Urinary bladder (tissue), 3 donors: ENCODE measurements at regions not wholly inside any gene's neighbourhood (a gene's known extent, or its start where the extent isn't known, plus 50 kb on each side); places are given as distances from the start of the nearest gene placed in this dataset.

Source experiments
- DNase-seq: peaks from one replicate; pipeline ENCODE4 v3.0.0-alpha.2; 2015; ENCODE audit errors: extremely low spot score
- H3K27ac ChIP-seq: one replicate; pipeline ENCODE4 v1.5.1; 2013; ENCODE audit warnings: low read depth, mild to moderate bottlenecking, moderate library complexity
- H3K36me3 ChIP-seq: one replicate; pipeline ENCODE4 v1.6.1; 2013; ENCODE audit warnings: mild to moderate bottlenecking, moderate library complexity; ENCODE audit not compliant: insufficient read depth
- H3K4me1 ChIP-seq: one replicate; pipeline ENCODE4 v1.6.1; 2013; ENCODE audit warnings: mild to moderate bottlenecking, moderate library complexity; ENCODE audit not compliant: insufficient read depth
- H3K4me3 ChIP-seq: one replicate; pipeline ENCODE4 v1.5.1; 2013; ENCODE audit warnings: low read depth, low read length
- WGBS: extraction: QIAGEN DNeasy Blood & Tissue Kit; methylation state at CpG from one replicate; pipeline ENCODE4 v1.1.7; 2013; 5-methylcytosine and 5-hydroxymethylcytosine counted together
- donor health status: healthy with polysubstance abuse.
- donor health status: healthy.

DNA sequence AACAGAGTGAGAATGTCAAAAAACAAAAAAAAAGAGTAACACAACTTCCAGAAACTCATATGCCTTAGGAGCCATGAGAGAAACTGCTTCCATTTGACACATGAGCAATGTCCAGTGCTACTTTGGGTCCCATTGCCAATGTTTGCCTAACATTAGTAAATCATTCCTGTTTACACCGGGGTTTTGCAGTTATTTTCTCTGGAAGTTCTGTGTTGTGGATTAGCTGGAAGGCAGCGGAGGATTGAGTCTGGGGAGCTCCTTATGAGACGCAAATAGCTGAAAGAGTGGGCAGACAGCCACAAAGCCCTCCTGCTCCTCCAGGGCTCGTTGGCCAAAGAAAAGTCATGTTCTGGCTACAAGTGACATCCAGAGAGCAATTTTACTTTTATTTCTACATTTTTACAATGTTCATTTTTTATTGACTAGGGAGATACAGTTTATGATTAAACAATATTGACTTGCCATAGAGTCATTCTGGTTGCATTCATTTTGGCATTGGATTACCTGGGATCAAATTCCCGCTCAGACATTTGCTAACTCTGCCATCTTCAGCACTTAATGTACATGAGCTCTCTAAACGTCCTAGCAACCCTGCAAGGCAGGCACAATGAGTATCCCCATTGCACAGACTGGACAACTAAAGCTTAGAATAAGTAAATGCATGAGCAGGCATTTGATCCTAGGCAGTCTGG, 66.4 kb upstream of the GALNT2 start:
- Histone ChIP-seq H3K4me1 (no peaks in the 10 kb centered on the region), H3K36me3 (no peaks in the 10 kb centered on the region), H3K4me3 (no peak overlapping the region), H3K27ac (no peak overlapping the region)
- WGBS = 54% methylated on average over 6 of the region's 6 CpGs
- no peak for DNase-seq

DNA sequence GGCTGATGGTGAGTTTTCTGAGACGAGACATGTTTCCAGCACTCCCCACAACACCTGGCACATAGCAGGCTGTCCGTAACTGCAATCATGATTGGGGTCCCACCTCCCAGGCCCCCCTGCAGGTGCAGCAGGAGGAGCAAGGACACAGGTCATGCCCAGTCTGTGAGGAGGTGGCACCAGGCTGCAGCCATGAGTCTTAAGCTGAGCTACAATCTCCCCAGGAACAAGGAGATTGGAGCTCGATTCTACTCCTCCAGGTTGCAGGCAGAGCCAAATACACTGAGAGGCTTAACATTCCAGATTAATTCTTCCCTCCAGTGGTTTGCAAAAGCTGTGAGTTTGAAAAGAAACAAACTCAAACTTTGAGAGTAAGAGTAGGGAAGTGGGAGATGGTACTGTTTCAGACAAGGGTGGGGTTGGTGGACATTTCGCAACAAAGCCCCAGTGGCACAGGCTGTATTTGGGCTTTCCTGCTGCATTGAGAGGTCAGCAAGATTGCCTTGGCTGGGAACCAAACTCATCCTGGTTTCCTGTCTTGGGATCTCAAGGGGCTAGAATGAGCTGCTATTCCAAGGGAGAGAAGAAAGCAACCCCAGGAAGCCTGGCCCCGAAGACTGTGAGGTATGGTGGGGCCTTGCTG, 64.8 kb upstream of the GALNT2 start:
- no peak overlapping the region for H3K27ac ChIP-seq

DNA sequence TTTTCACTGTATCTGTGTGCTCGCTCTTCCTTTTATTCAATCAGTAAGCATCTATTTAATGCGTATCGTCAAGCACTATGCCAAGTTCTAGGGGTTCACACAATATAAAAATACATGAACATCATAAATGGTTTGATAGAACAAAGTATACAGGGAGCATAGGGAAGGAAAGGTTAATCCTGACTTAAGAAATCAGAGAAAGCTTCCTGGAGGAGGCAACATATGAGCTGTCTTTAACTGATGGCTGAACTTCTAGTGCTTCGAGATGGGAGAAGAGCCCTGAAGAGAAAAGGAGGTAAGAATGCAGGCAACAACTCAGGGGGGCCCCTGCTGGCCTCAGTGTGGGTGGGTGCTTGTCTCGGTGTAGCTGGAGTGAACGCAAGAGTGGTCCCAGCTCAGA, 63.6 kb upstream of the GALNT2 start:
- Histone ChIP-seq H3K36me3 (no peaks in the 10 kb centered on the region), H3K4me3 (no peak overlapping the region), H3K27ac (no peak overlapping the region), H3K4me1 (no peaks in the 10 kb centered on the region)
- WGBS = 92% methylated on average over 6 of the region's 6 CpGs
- DNase-seq = no peak

More for the DNA sequence above, 64.8 kb upstream of the GALNT2 start:
- H3K4me3 ChIP-seq = no peak overlapping the region
- H3K36me3 ChIP-seq = no peaks in the 10 kb centered on the region
- no peaks in the 10 kb centered on the region for H3K4me1 ChIP-seq
- DNase-seq = no peak
- 69% methylated on average over 5 of the region's 5 CpGs for WGBS

DNA sequence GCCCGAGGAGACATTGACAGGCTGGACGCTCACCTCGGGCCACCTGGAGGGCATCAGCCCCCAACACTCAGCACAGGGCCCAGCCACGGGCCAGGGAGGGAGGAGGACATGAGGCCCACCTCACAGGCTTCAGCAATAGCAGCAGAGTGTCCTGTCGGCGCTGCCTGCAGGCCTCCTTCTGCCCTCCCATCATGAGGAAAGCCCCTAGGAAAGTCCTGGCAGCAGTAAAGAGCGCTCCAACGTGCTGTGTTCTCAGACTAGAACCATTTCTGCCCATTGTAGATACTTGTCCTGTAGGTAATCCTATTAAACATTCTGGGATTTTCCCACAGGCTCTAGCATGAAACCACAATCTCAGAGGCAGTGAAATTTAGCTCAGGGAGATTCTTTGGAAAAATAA, 62.0 kb upstream of the GALNT2 start:
- H3K36me3 ChIP-seq = no peaks in the 10 kb centered on the region
- WGBS = 65% methylated on average over 8 of the region's 8 CpGs

DNA sequence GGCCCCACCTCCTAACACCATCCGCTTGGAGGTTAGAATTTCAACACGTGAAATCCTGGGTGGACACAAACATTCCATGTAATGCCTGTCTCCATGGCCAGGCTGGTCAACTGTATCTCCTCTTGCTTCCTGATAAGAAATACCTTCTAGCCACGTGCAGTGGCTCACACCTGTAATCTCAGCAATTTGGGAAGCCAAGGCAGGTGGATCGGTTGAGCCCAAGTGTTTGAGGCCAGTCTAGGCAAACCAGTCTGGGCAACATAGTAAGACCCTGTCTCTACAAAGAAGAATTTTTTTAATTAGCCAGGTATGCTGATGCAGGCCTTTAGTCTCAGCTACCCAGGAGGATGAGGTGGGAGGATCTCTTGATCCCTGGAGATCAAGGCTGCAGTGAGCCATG, 58.3 kb upstream of the GALNT2 start:
- Histone ChIP-seq H3K4me1 (no peaks in the 10 kb centered on the region), H3K4me3 (no peak overlapping the region), H3K36me3 (no peaks in the 10 kb centered on the region), H3K27ac (no peak overlapping the region)
- 83% methylated on average over 4 of the region's 4 CpGs for WGBS
- no peak for DNase-seq

More for the DNA sequence above, 62.0 kb upstream of the GALNT2 start:
- Histone ChIP-seq H3K4me1 (no peaks in the 10 kb centered on the region), H3K4me3 (no peak overlapping the region), H3K27ac (no peak overlapping the region)
- DNase-seq = no peak

DNA sequence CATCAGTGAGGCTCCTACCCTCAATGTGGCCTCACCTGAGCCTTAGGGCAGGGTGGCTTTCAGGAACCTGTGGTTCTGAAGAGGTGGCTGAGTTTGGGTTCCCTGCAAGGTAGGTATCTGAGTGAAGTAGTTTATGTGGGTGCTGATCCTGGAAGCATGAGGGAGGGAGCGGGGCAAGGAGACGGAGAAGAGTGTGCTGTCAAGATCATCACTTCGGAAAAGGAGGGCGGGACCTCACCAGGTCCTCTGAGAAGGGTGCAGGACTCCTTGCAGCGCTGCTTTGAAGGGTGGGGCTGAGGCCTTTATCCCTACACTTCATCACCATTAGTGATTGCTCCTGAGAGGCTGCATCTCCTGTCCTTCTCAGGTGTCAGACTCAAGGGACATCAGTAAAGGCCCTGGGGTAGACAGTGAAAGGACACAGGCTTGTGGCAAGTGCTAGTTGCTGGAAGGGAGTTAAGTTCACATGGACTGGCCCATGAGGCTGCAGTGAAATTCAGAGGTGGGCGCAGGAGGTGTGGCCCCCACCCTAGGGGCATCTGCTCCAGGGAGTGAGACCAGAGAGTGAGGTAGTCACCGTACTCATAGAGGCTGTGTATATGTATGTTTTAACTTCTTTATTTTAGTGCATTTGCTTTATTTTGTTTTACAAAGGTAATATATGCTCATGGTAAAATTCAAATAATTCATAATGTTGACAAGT, 57.3 kb upstream of the GALNT2 start:
- no peaks in the 10 kb centered on the region for H3K4me1 ChIP-seq
- 87% methylated on average over 7 of the region's 7 CpGs for WGBS
- H3K36me3 ChIP-seq = no peaks in the 10 kb centered on the region
- no peak for DNase-seq
- no peak overlapping the region for H3K27ac ChIP-seq
- H3K4me3 ChIP-seq = no peak overlapping the region

DNA sequence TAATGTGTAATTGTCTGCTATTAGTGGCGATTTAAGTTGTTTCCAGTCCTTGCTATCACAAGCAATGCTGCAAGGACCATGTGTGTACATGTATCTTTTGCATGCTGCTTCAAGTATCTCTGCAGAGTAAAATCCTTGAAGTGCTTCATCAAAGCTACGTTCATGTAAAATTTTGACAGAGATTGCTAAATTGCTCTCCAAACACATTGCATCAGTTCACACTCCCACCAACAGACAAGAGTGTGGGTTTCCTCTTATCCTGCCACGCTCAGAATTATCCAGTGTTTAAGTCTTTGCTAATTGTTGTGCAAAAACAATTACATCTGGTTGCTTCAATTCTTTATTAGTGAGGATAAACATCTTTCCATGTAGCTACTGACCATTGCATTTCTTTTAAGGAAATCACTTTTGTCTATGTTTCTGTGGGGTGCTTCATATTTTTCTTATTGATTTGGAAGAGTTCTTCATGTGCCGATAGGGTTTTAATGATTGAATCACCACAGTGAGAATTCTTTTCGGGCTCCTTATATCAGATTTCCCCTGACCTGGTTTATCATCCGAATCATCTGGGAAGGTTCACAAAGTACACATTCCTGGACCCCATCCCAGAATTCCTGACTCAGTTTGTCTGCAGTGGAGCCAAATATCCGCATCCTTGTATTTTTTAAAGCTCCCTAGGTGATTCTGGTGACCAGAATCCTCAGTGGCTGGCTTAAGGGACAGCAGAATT, 56.3 kb upstream of the GALNT2 start:
- WGBS = 73% methylated on average over 7 of the region's 7 CpGs
- Histone ChIP-seq H3K36me3 (no peaks in the 10 kb centered on the region), H3K4me1 (no peaks in the 10 kb centered on the region), H3K27ac (no peak overlapping the region), H3K4me3 (no peak overlapping the region)
- no peak for DNase-seq

DNA sequence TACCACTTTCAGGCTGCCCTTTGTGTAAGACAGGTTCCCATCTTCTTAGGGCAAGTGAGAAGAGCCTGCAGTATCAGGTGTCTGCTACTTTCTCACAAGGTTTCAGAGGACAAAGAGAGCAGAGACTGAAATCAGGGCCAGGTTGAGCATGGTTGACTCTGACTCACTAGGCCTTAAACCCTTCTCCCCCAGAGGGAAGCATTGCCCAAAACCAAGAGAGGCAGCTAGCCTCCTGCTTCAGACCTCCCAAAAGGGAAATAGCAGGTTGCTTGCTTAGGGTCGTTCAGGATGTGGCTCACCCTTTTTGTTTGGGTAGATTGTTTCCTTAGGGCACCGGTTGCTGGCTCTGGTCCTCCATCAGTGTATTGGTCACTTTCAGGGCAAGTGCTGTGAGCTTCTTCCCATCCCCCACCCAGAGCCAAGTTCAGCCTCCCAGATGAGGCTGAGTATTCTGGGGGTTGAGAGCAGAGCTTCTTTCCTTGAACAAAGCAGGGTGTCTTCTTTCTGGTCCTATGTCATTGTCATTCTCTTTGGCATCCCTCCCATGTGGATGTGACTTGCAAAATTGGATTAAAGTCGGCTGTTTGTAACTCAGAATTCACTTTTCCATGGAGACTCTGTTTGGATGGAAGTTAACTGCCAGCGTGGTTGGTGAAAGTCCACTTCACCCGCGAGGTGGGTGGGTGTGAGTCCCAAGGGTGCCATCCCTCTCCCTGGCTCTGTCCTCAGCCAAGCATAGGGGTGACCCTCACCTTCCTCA, 55.5 kb upstream of the GALNT2 start:
- no peak for DNase-seq
- Histone ChIP-seq H3K4me3 (no peak overlapping the region), H3K27ac (no peak overlapping the region), H3K36me3 (no peaks in the 10 kb centered on the region), H3K4me1 (no peaks in the 10 kb centered on the region)
- WGBS = 70% methylated on average over 6 of the region's 6 CpGs

DNA sequence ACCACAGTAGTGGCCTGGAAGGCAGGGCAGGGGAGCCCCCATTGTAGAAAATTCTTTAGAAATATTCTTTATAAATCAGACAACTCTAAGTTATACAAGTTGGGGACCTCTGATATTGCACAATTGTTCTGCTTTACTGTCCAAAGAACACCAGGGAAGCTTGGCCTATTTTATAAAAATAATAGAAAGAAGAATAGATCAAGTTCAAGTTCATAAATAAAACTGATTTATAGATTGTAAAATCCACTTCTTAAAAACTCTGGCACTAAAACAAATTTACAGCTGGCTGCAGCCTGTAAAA, 55.0 kb upstream of the GALNT2 start:
- no peak overlapping the region for H3K27ac ChIP-seq
- no peaks in the 10 kb centered on the region for H3K36me3 ChIP-seq
- no peak for DNase-seq

DNA sequence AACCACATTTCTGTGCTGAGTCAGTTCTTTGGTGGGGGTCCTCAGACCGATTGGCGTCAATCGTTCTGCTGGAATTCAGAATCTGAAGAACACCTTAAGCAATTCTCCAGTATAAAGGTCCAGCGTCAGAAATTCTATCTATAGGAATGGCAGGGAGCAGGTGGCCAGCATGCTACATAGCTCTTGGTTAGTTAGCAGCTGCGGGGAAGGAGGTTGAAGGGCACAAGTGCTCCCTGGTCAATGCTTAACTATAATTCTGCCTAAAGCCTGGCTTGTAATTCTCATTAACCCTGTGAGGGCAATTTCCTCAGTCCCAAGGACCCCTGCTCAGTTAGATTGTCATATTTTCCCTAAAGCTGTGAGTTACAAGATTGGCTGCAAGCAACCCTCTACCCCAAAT, 54.3 kb upstream of the GALNT2 start:
- no peaks in the 10 kb centered on the region for H3K4me1 ChIP-seq
- 89% methylated on average over 5 of the region's 5 CpGs for WGBS

More for the DNA sequence above, 55.0 kb upstream of the GALNT2 start:
- Histone ChIP-seq H3K4me3 (no peak overlapping the region), H3K4me1 (no peaks in the 10 kb centered on the region)

DNA sequence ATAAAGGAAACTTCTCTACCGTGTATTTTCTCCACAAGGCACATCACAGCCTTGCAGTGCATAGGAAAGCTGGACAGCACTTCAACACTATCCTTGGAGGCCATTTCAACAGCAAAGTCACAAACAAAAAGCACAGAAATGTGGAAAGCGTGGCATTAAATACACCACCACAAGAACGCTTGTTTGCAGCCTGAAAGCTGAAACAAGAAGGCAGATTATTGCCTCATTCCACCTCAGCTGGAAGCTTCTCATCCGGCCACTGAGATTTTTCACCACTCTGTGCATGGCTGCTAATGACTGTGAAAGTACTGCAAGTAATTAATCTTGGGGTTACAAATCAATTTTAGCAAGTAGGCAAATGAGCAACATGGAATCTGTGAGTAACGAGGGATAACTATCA, 50.9 kb upstream of the GALNT2 start:
- no peak overlapping the region for H3K4me3 ChIP-seq
- no peaks in the 10 kb centered on the region for H3K4me1 ChIP-seq
- DNase-seq = no peak
- H3K36me3 ChIP-seq = no peaks in the 10 kb centered on the region
- 85% methylated on average over 5 of the region's 5 CpGs for WGBS
- H3K27ac ChIP-seq = no peak overlapping the region

More for the DNA sequence above, 54.3 kb upstream of the GALNT2 start:
- DNase-seq = no peak
- Histone ChIP-seq H3K27ac (no peak overlapping the region), H3K36me3 (no peaks in the 10 kb centered on the region), H3K4me3 (no peak overlapping the region)
